ENCODE measurements at regions not wholly inside any gene's neighbourhood (a gene's known extent, or its start where the extent isn't known, plus 50 kb on each side); places are given as distances from the start of the nearest gene placed in this dataset.
"Not testable (repeated sequence)": the region's sequence is repeated elsewhere in the genome, so short reads cannot be mapped to it uniquely, and the experiment has no call there.

DNA sequence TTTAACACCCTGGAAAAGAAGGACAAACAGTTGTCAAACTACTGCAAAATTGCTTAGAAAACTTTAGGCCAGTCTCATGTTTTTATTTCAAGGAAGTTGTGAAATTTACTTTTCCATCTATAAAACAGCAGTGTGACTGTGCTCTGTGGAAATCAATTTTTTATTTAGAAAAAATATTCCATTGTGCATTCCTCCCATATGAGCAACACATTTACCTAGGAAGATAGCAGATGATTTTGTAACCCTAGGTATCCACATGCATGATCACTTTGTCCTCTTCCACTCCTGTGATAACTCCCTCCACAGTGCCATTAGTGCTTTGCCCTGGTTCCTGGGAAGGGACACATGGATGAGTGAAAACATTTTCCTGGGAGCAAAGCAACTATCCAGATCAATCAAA is 69.4 kb upstream of the GPCPD1 start:
- Histone ChIP-seq H3K79me2 (ENCODE audit: control insufficient read depth, insufficient read depth, low read length) (no peaks in the 10 kb centered on the region), H3K9ac (ENCODE audit: insufficient read depth, low read length) (no peak overlapping the region), H3K36me3 (ENCODE audit: control insufficient read depth, insufficient read depth, low read length) (no peaks in the 10 kb centered on the region), H3K27ac (ENCODE audit: insufficient read depth, low read length) (no peak overlapping the region), H3K4me1 (ENCODE audit: control insufficient read depth, extremely low read depth, insufficient read depth, low read length) (no peaks in the 10 kb centered on the region), H3K9me3 (ENCODE audit: control insufficient read depth, insufficient read depth, low read depth, low read length) (no peaks in the 10 kb centered on the region), H3K4me2 (ENCODE audit: extremely low read depth, insufficient read depth, low read length) (no peak overlapping the region), H2AFZ (ENCODE audit: low read length) (no peak overlapping the region), H4K20me1 (ENCODE audit: control insufficient read depth, extremely low read depth, insufficient read depth, low read length) (no peaks in the 10 kb centered on the region), H3K27me3 (ENCODE audit: control insufficient read depth, insufficient read depth, low read length) (no peaks in the 10 kb centered on the region), H3K4me3 (replicated peaks in 1 of 4; ENCODE audit: control extremely low read depth in 1 of 4, insufficient read depth in 1 of 4, low read depth in 3 of 4, low read length in 4 of 4) (no peak overlapping the region)
- no peak for TF ChIP-seq EZH2 (IDR thresholded peaks at IDR 0.05; ENCODE audit: low read length, missing control alignments)
- TF ChIP-seq, protein P1, sequence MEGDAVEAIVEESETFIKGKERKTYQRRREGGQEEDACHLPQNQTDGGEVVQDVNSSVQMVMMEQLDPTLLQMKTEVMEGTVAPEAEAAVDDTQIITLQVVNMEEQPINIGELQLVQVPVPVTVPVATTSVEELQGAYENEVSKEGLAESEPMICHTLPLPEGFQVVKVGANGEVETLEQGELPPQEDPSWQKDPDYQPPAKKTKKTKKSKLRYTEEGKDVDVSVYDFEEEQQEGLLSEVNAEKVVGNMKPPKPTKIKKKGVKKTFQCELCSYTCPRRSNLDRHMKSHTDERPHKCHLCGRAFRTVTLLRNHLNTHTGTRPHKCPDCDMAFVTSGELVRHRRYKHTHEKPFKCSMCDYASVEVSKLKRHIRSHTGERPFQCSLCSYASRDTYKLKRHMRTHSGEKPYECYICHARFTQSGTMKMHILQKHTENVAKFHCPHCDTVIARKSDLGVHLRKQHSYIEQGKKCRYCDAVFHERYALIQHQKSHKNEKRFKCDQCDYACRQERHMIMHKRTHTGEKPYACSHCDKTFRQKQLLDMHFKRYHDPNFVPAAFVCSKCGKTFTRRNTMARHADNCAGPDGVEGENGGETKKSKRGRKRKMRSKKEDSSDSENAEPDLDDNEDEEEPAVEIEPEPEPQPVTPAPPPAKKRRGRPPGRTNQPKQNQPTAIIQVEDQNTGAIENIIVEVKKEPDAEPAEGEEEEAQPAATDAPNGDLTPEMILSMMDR (conservative IDR thresholded peaks at IDR 0.05 in 1 of 2, IDR thresholded peaks at IDR 0.05 in 1 of 2; ENCODE audit: low read depth in 1 of 2, low read length in 2 of 2), result no peak
- no peak for DNase-seq (ENCODE audit: low read depth in 2 of 2)

GRCh38 chr20:5678777-5679176 is 68.0 kb upstream of the GPCPD1 start:
- Histone ChIP-seq H4K20me1 (ENCODE audit: control insufficient read depth, extremely low read depth, insufficient read depth, low read length) (no peaks in the 10 kb centered on the region), H3K79me2 (ENCODE audit: control insufficient read depth, insufficient read depth, low read length) (no peaks in the 10 kb centered on the region), H3K4me2 (ENCODE audit: extremely low read depth, insufficient read depth, low read length) (no peak overlapping the region), H3K27ac (ENCODE audit: insufficient read depth, low read length) (no peak overlapping the region), H3K9ac (ENCODE audit: insufficient read depth, low read length) (no peak overlapping the region), H3K27me3 (ENCODE audit: control insufficient read depth, insufficient read depth, low read length) (no peaks in the 10 kb centered on the region), H3K4me3 (replicated peaks in 1 of 4; ENCODE audit: control extremely low read depth in 1 of 4, insufficient read depth in 1 of 4, low read depth in 3 of 4, low read length in 4 of 4) (no peak overlapping the region), H3K36me3 (ENCODE audit: control insufficient read depth, insufficient read depth, low read length) (no peaks in the 10 kb centered on the region), H3K4me1 (ENCODE audit: control insufficient read depth, extremely low read depth, insufficient read depth, low read length) (no peaks in the 10 kb centered on the region), H3K9me3 (ENCODE audit: control insufficient read depth, insufficient read depth, low read depth, low read length) (no peaks in the 10 kb centered on the region), H2AFZ (ENCODE audit: low read length) (no peak overlapping the region)
- TF ChIP-seq, protein P1 (conservative IDR thresholded peaks at IDR 0.05 in 1 of 2, IDR thresholded peaks at IDR 0.05 in 1 of 2; ENCODE audit: low read depth in 1 of 2, low read length in 2 of 2), result no peak
- TF ChIP-seq EZH2 (IDR thresholded peaks at IDR 0.05; ENCODE audit: low read length, missing control alignments), result no peak
- DNase-seq (ENCODE audit: low read depth in 2 of 2), result no peak

GRCh38 chr20:5677944-5678343 is 67.1 kb upstream of the GPCPD1 start:
- not testable (repeated sequence) for H3K4me3 ChIP-seq (replicated peaks in 1 of 4; ENCODE audit: control extremely low read depth in 1 of 4, insufficient read depth in 1 of 4, low read depth in 3 of 4, low read length in 4 of 4); H3K4me1 ChIP-seq (ENCODE audit: control insufficient read depth, extremely low read depth, insufficient read depth, low read length); H3K9me3 ChIP-seq (ENCODE audit: control insufficient read depth, insufficient read depth, low read depth, low read length); H3K4me2 ChIP-seq (ENCODE audit: extremely low read depth, insufficient read depth, low read length); H4K20me1 ChIP-seq (ENCODE audit: control insufficient read depth, extremely low read depth, insufficient read depth, low read length); H3K9ac ChIP-seq (ENCODE audit: insufficient read depth, low read length); H3K79me2 ChIP-seq (ENCODE audit: control insufficient read depth, insufficient read depth, low read length); DNase-seq (ENCODE audit: low read depth in 2 of 2); H3K27ac ChIP-seq (ENCODE audit: insufficient read depth, low read length); H2AFZ ChIP-seq (ENCODE audit: low read length); H3K27me3 ChIP-seq (ENCODE audit: control insufficient read depth, insufficient read depth, low read length); H3K36me3 ChIP-seq (ENCODE audit: control insufficient read depth, insufficient read depth, low read length)

DNA sequence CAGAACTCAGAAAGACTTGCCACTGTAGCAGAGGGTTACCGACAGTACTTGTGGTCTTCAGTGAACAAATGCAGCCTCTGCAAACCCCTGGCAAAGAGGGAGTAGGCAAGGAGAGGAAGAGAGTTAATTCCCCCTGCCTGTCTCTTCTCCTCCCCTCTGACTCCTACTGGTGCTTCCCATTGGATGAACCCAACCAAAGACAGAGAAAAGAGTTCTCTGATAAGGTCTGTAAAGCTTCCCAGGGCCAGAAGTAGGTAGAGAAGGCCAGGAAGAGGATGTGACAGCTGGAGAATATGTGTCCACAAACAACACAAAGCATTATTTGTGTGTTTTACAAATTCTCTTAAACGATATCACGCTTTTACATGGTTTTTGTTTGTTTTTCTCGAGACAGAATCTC is 66.6 kb upstream of the GPCPD1 start:
- Histone ChIP-seq H3K79me2 (ENCODE audit: control insufficient read depth, insufficient read depth, low read length) (no peaks in the 10 kb centered on the region), H2AFZ (ENCODE audit: low read length) (no peak overlapping the region), H3K4me2 (ENCODE audit: extremely low read depth, insufficient read depth, low read length) (no peak overlapping the region), H3K27ac (ENCODE audit: insufficient read depth, low read length) (no peak overlapping the region), H3K36me3 (ENCODE audit: control insufficient read depth, insufficient read depth, low read length) (no peaks in the 10 kb centered on the region), H3K27me3 (ENCODE audit: control insufficient read depth, insufficient read depth, low read length) (no peaks in the 10 kb centered on the region), H3K4me1 (ENCODE audit: control insufficient read depth, extremely low read depth, insufficient read depth, low read length) (no peaks in the 10 kb centered on the region), H3K4me3 (replicated peaks in 1 of 4; ENCODE audit: control extremely low read depth in 1 of 4, insufficient read depth in 1 of 4, low read depth in 3 of 4, low read length in 4 of 4) (no peak overlapping the region), H4K20me1 (ENCODE audit: control insufficient read depth, extremely low read depth, insufficient read depth, low read length) (no peaks in the 10 kb centered on the region), H3K9ac (ENCODE audit: insufficient read depth, low read length) (no peak overlapping the region), H3K9me3 (ENCODE audit: control insufficient read depth, insufficient read depth, low read depth, low read length) (no peaks in the 10 kb centered on the region)
- TF ChIP-seq EZH2 (IDR thresholded peaks at IDR 0.05; ENCODE audit: low read length, missing control alignments), result no peak
- TF ChIP-seq, protein P1 (conservative IDR thresholded peaks at IDR 0.05 in 1 of 2, IDR thresholded peaks at IDR 0.05 in 1 of 2; ENCODE audit: low read depth in 1 of 2, low read length in 2 of 2), result no peak
- DNase-seq (ENCODE audit: low read depth in 2 of 2), result no peak
